ENCODE measurements at regions not wholly inside any gene's neighbourhood (a gene's known extent, or its start where the extent isn't known, plus 50 kb on each side); places are given as distances from the start of the nearest gene placed in this dataset.

DNA sequence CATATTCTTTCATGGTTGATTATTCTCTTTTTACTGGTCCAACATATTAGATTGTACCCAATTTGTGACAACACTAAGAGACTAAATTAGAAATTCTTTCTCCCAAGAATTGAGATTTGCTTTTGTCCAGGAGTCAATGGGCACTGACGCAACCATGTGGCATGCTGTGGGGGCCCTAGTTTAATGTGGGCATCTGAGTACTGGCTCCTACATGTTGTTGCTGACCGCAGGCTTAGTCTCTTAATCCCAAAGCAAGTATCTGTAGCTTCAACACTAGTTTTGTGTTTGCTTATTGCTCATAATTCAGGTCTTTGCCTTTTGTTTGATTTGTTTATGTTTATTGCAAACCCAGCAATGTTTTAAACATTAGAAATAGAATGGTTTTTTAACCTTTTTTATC lies 263.4 kb upstream of the NDST4 start:
- TF ChIP-seq, protein P1, sequence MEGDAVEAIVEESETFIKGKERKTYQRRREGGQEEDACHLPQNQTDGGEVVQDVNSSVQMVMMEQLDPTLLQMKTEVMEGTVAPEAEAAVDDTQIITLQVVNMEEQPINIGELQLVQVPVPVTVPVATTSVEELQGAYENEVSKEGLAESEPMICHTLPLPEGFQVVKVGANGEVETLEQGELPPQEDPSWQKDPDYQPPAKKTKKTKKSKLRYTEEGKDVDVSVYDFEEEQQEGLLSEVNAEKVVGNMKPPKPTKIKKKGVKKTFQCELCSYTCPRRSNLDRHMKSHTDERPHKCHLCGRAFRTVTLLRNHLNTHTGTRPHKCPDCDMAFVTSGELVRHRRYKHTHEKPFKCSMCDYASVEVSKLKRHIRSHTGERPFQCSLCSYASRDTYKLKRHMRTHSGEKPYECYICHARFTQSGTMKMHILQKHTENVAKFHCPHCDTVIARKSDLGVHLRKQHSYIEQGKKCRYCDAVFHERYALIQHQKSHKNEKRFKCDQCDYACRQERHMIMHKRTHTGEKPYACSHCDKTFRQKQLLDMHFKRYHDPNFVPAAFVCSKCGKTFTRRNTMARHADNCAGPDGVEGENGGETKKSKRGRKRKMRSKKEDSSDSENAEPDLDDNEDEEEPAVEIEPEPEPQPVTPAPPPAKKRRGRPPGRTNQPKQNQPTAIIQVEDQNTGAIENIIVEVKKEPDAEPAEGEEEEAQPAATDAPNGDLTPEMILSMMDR (IDR thresholded peaks at IDR 0.05), result no peak
- no peak for TF ChIP-seq ZFX (IDR thresholded peaks at IDR 0.05; ENCODE audit: borderline replicate concordance)
- H3K27ac ChIP-seq, result no peak overlapping the region

DNA sequence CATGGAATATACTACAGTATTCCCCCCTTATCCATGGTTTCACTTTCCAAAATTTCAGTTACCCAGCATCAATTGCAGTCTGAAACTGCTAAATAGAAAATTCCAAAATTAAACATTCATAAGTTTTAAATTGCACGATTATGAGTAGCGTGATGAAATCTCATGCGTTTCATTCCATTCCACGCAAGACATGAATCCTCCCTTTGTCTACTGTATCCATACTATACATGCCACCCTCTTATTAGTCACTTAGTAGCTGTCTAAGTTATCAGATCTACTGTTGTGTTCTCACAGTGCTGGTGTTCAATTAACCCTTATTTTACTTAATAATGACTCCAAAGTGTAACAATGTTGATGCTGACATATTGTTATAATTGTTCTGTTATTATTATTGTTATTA lies 261.2 kb upstream of the NDST4 start:
- no peak for TF ChIP-seq ZFX (IDR thresholded peaks at IDR 0.05; ENCODE audit: borderline replicate concordance)
- TF ChIP-seq, protein P1 (IDR thresholded peaks at IDR 0.05), result no peak

DNA sequence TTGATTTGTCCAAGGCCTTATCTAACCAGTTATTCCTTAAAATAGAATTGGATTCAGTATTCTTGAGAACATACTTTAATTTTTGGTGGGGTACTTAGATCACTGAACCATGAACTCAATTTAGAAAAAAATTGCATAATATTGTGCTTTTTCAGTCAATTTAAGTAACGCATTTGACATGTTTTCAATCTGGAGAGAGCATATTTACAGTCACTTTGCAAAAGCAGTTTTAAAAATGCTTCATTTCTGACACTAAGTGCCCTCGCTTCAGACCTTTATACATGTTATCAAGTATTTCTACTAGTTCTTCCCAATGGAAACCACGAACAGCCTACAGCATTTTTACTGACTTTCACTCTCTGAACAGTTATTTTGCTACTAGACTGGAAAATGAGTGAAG lies 257.1 kb upstream of the NDST4 start:
- TF ChIP-seq ZFX (IDR thresholded peaks at IDR 0.05; ENCODE audit: borderline replicate concordance), result no peak
- TF ChIP-seq, protein P1 (IDR thresholded peaks at IDR 0.05), result no peak
- H3K27ac ChIP-seq, result no peak overlapping the region

More for the DNA sequence above, 261.2 kb upstream of the NDST4 start:
- H3K27ac ChIP-seq, result no peak overlapping the region

DNA sequence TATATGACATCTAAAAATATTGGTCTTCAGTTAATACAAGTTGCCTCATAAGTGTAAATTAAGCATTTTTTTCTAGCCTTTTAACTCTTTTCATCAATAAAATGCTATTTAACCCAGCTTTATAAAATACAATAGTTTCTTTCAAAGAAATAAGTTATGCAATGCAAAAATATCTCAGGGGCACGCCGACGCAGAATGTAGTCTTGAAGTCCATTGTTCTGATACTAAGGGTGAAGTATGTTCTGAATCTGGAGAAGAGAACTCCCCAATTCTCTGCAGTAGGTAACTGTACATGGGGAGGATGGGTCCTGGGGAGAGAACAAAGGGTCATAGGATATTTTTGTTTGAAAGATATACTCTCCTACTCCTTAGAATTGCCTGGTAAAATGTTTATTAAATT lies 256.6 kb upstream of the NDST4 start:
- TF ChIP-seq, protein P1 (IDR thresholded peaks at IDR 0.05), result no peak
- TF ChIP-seq ZFX (IDR thresholded peaks at IDR 0.05; ENCODE audit: borderline replicate concordance), result no peak
- H3K27ac ChIP-seq, result no peak overlapping the region

DNA sequence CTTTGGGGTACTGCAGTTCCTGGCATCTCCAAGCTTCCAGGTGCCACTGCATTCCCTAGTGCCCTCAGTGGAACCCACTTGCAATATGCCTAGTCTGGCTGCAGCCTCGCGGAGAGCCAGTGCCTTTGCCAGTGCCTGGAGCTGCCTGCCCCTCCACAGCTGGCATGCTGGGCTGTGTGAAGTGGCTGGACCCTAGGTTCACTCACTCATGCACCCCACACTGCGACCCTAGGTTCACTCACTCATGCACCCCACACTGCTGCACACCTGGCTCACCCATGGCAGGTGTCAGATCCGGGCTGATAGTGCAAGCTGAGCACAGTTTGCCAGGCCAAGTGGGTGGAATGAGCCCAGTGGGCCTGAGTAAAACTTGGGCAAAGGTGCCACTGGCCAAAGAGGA lies 253.0 kb upstream of the NDST4 start:
- no peak for TF ChIP-seq ZFX (IDR thresholded peaks at IDR 0.05; ENCODE audit: borderline replicate concordance)
- TF ChIP-seq, protein P1 (IDR thresholded peaks at IDR 0.05), result no peak
- no peak overlapping the region for H3K27ac ChIP-seq

DNA sequence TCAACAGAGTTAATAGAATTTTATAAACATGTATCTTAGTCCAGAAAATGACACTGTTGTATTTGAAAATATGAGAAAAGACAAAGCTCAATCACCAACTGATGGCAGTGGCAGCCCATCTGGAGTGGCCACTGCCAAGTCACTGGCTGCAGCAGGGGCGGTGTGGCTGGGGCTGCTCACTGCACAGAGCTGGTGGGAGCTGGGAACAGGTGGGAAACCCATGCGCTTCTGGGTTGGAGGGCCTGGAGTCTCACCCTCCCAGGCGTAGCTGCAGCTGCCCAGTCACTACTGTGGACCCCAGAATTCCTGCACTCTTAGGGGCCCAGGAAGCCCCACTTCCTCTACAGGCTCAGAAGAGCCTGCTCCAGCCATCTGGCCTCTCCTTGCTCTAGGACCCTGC lies 251.8 kb upstream of the NDST4 start:
- no peak overlapping the region for H3K27ac ChIP-seq
- TF ChIP-seq, protein P1 (IDR thresholded peaks at IDR 0.05), result no peak
- no peak for TF ChIP-seq ZFX (IDR thresholded peaks at IDR 0.05; ENCODE audit: borderline replicate concordance)

DNA sequence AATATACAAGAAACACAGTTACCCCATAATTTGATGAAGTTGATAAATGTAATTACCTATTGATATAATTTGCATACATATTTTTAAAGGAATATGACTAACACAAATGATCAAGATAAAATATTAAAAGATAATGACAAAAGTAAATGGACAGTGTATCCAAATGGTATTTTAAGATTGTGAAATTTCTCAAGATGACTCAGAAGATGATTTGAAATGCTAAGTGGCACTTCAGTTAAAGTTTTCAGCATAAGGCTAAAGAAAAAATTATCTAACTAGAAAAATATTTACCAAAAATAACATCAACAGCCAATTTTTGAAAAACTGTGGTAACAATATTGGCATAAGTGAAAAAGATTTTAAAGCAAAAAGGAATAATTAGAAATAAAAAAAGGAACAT lies 248.4 kb upstream of the NDST4 start:
- H3K27ac ChIP-seq, result no peak overlapping the region
- TF ChIP-seq ZFX (IDR thresholded peaks at IDR 0.05; ENCODE audit: borderline replicate concordance), result no peak
- TF ChIP-seq, protein P1 (IDR thresholded peaks at IDR 0.05), result no peak

All from 22Rv1 (cell line).